ENCODE measurements at regions not wholly inside any gene's neighbourhood (a gene's known extent, or its start where the extent isn't known, plus 50 kb on each side); places are given as distances from the start of the nearest gene placed in this dataset.

DNA sequence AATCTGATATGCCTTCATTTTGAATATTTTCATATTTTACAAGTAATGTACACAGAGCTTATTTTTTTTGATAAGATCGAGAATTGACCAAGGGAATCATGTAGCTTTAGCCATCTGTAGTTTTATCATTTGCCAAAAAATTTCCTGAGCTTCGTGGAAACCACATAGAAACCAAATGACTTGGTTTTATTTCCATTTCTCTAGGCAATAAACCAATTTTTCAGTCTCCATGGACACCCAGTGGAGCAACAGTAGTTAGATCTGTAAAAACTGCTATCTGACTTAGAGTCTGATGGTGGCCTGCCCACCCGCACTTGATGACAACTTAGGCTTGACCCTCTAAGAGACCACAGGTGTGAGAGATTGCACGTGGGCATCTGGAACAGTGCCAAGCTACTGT, 127.8 kb upstream of the CDK6 start:
- TF ChIP-seq POLR2A (IDR thresholded peaks at IDR 0.05) = no peak
- TF ChIP-seq, protein P1, sequence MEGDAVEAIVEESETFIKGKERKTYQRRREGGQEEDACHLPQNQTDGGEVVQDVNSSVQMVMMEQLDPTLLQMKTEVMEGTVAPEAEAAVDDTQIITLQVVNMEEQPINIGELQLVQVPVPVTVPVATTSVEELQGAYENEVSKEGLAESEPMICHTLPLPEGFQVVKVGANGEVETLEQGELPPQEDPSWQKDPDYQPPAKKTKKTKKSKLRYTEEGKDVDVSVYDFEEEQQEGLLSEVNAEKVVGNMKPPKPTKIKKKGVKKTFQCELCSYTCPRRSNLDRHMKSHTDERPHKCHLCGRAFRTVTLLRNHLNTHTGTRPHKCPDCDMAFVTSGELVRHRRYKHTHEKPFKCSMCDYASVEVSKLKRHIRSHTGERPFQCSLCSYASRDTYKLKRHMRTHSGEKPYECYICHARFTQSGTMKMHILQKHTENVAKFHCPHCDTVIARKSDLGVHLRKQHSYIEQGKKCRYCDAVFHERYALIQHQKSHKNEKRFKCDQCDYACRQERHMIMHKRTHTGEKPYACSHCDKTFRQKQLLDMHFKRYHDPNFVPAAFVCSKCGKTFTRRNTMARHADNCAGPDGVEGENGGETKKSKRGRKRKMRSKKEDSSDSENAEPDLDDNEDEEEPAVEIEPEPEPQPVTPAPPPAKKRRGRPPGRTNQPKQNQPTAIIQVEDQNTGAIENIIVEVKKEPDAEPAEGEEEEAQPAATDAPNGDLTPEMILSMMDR (IDR thresholded peaks at IDR 0.05) = no peak
- no peak for TF ChIP-seq EP300 (IDR thresholded peaks at IDR 0.05)
